HG02798 (cell line): ENCODE measurements at regions not wholly inside any gene's neighbourhood (a gene's known extent, or its start where the extent isn't known, plus 50 kb on each side); places are given as distances from the start of the nearest gene placed in this dataset.
"Not testable (repeated sequence)": the region's sequence is repeated elsewhere in the genome, so short reads cannot be mapped to it uniquely, and the experiment has no call there.

ENCODE experiments used
- ATAC-seq: cut with Tn5 transposase; IDR thresholded peaks from one replicate; pipeline ENCODE4 v1.9.1; 2021; ENCODE audit warnings: mild to moderate bottlenecking; ENCODE audit not compliant: unreplicated experiment, poor library complexity

GRCh38 chr9:42370172-42370571, 186.7 kb downstream of the SPATA31A6 start:
- ATAC-seq = not testable (repeated sequence)

DNA sequence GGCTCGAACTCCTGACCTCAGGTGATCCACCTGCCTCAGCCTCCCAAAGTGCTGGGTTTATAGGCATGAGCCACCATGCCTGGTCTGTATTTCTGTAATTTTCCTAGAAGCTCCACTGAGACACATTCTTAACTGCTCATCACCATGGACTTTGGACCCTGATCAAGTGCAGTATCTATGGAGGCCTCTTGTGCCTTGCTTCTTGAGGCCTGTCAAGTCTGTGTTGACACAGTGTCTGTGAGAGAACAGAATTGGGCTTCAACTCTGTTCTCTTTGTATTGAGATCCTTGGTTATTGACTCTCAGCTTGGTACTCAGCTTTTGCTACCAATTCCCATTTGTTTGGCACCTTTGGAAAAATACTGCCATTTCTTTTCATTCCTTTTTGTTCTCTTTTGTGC, 188.0 kb downstream of the SPATA31A6 start:
- not testable (repeated sequence) for ATAC-seq

DNA sequence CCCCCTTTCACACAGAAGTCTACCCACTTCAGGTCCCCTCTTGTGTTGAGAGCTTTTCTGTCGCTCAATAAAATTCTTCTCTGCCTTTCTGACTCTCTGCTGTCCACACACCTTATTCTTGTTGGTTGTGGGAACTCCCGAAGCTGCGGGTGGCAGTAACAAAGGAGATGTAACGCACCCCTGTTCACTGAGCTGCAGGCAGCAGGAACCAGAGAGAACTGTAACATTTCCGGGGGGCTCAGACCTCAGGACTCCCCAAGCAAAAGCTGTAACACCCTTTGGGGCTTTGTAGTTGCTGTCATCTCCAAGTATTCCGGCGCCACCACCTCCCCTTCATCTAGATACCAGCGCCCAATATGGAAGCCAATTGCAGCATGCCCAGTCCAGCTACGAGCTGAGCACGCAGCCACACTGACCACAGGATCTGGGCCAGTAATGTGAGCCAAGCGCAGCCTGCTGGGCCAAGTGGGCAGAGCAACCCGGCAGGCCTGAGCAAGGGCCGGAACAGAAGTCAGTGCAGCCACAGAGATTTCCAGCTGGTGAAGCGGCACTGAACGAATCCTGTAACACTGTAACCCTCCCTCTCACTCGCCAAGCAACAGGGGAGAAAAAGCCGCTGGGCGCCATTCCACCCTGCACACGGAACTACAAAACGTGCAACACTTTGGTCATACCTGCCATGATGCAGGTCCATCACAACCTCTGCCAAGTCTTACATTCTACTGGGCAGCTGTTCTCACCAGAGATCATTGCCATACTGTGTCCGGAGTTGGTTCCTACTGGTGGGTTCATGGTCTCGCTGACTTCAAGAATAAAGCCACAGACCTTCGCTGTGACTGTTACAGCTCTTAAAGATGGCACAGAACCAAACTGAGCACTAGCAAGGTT, 194.3 kb downstream of the SPATA31A6 start:
- ATAC-seq = not testable (repeated sequence)

- ATAC-seq = no peak
Measured at GRCh38 chr9:42378418-42378815, 195.0 kb downstream of the SPATA31A6 start.

- ATAC-seq = not testable (repeated sequence)
Measured at GRCh38 chr9:42379602-42380001, 196.1 kb downstream of the SPATA31A6 start.

GRCh38 chr9:42384585-42384984, 201.1 kb downstream of the SPATA31A6 start:
- not testable (repeated sequence) for ATAC-seq

DNA sequence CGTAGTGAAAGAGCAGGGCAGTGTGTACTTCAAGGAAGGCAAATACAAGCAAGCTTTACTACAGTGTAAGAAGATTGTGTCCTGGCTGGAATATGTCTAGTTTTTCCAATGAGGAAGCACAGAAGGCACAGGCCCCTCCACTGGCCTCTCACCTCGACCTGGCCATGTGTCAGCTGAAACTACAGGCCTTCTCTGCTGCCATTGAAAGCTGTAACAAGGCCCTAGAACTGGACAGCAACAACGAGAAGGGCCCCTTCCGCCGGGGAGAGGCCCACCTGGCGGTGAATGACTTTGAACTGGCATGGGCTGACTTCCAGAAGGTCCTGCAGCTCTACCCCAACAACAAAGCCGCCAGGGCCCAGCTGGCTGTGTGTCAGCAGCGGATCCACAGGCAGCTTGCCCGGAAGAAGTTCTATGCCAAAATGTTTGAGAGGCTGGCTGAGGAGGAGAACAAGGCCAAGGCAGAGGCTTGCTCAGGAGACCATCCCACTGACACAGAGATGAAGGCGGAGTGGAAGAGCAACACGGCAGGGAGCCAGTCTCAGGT, 202.2 kb downstream of the SPATA31A6 start:
- ATAC-seq = not testable (repeated sequence)

GRCh38 chr9:42386477-42386876, 203.0 kb downstream of the SPATA31A6 start:
- ATAC-seq = no peak

DNA sequence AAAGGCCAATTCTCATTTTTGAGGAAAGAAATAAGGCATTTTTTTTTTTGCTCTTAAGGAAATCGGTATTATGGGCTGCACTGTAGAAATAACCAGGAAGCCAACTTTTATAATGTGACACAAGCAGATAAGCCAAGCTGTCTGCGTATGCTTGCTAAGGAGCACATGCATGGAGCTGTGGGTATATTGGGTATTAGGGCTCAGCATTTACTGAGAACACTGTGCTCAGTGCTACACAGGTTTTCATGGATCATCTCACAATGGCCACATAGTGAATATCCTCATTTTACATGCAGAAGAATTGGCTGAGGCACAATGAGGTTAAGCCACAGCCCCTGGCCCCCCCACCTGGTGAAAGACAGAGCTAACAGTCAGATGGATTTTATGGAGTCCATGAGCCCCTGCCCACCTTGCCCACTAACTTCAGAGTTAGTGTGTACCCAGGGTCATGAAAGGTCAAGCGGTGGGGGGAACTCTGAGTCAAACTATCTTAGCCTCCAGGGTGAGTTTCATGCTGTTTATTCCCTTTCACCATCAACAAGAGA, 204.8 kb downstream of the SPATA31A6 start:
- ATAC-seq = no peak

GRCh38 chr9:42388846-42389245, 205.4 kb downstream of the SPATA31A6 start:
- ATAC-seq = no peak

GRCh38 chr9:42392773-42393455, 209.5 kb downstream of the SPATA31A6 start:
- ATAC-seq = not testable (repeated sequence)

DNA sequence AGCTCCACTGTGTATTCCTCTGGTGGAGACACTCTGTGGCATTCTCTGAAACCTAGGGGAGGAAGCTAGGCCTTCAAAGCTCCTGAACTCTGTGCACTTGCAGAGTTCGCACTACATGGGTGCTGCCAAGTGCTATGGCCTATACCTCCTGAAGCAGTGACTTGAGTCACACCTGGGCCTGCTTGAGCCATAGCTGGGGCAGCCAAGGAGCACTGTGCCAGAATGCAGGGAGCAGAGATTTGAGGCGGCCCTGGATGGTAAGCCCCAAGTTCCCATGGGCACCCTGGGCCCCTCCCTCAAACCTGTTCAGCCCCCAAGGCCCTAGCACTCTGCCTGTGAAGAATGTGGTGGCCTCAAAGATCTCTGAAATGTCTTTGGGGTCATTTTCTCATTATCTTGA, 212.9 kb downstream of the SPATA31A6 start:
- no peak for ATAC-seq

DNA sequence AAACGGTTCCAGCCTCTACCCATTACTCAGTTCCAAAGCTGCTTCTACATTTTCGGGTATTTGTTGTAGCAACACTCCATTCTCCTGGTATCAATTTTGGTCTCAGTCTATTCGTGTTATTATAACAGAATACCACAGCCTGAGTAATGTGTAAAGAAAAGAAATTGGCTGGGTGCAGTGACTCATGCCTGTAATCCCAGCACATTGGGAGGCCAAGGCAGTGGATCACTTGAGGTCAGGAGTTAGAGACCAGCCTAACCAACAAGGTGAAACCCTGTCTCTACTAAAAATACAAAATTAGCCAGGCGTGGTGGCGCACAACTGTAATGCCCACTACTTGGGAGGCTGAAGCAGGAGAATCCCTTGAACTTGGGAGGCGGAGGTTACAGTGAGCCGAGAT, 213.9 kb downstream of the SPATA31A6 start:
- not testable (repeated sequence) for ATAC-seq

GRCh38 chr9:42402919-42403318, 219.5 kb downstream of the SPATA31A6 start:
- not testable (repeated sequence) for ATAC-seq

GRCh38 chr9:42409581-42409980, 226.1 kb downstream of the SPATA31A6 start:
- not testable (repeated sequence) for ATAC-seq

- not testable (repeated sequence) for ATAC-seq
Measured at GRCh38 chr9:42412354-42412753, 228.9 kb downstream of the SPATA31A6 start.

GRCh38 chr9:42414865-42415264, 231.4 kb downstream of the SPATA31A6 start:
- not testable (repeated sequence) for ATAC-seq

DNA sequence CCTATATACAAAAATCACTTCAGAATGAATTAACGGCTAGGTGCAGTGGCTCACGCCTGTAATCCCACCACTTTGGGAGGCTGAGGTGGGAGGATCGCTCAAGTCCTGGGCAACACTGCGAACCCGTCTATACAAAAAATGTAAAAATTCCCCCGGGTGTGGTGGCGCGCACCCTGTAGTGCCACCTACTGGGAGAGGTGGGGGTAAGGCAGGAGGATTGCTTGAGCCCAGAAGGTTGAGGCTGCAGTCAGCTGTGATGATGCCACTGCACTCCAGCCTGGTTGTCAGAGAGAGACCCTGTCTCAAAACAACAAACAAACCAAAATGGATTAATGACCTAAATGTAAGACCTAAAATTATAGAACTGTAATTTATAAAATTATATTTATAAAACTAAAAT, 236.2 kb downstream of the SPATA31A6 start:
- ATAC-seq = not testable (repeated sequence)

- not testable (repeated sequence) for ATAC-seq
Measured at GRCh38 chr9:42420324-42420723, 236.9 kb downstream of the SPATA31A6 start.

DNA sequence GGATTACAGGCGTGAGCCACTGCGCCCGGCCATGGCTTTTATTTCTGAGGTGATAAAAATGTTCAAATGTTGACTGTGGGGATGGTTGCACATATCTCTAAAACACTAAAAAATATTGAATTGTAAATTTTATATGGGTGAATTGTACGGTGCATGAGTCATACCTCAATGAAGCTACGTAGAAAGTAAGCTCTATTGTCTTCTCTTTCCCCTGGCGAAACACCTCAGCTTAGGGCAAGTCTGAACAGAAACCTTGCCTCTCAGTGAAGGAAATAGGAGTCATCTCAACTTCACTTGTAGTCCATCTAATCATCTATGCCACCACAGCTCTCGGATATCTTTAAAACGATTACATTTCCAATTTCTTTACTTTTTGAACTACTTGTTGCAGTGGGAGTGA, 238.2 kb downstream of the SPATA31A6 start:
- ATAC-seq = not testable (repeated sequence)
